HL-60 (cell line): ENCODE measurements at regions not wholly inside any gene's neighbourhood (a gene's known extent, or its start where the extent isn't known, plus 50 kb on each side); places are given as distances from the start of the nearest gene placed in this dataset.

Source experiments
- DNase-seq, 2 experiments: peaks; one replicate each; pipeline ENCODE4 v3.0.0-alpha.2; 2010 to 2020; ENCODE audit warnings: low read depth in 1 of 2, low spot score in 1 of 2
- H3K27ac ChIP-seq: fragments of 250-450 bp; sonication (Bioruptor Pico); replicated peaks from 2 replicates; pipeline ENCODE4 v1.5.1; 2020; ENCODE audit warnings: mild to moderate bottlenecking, moderate library complexity
- H3K27me3 ChIP-seq: fragments of 250-450 bp; sonication (Bioruptor Pico); 2 replicates; pipeline ENCODE4 v1.5.1; 2021; ENCODE audit warnings: mild to moderate bottlenecking, moderate library complexity; ENCODE audit not compliant: insufficient read depth, poor library complexity, severe bottlenecking
- H3K4me3 ChIP-seq: replicated peaks from 2 replicates; pipeline ENCODE4 v1.5.1; 2011; ENCODE audit warnings: mild to moderate bottlenecking, control low read depth, low read length; ENCODE audit not compliant: insufficient read depth
- GABPA ChIP-seq: IDR thresholded peaks from 2 replicates; pipeline ENCODE4 v1.6.1; 2012; ENCODE audit warnings: low read depth
- POLR2AphosphoS5 ChIP-seq: IDR thresholded peaks from 2 replicates; pipeline ENCODE4 v1.6.1; 2012; ENCODE audit warnings: low read depth
- SPI1 ChIP-seq: IDR thresholded peaks from 2 replicates; pipeline ENCODE4 v1.6.1; 2012; ENCODE audit warnings: low read depth, mild to moderate bottlenecking, borderline replicate concordance
- TF ChIP-seq, protein P1 (sequence below): IDR thresholded peaks from 2 replicates; pipeline ENCODE4 v1.6.1; 2012; ENCODE audit warnings: low read depth; ENCODE audit not compliant: insufficient replicate concordance
- TF ChIP-seq, protein P2 (sequence below): IDR thresholded peaks from one replicate; pipeline ENCODE4 v1.5.1; 2011; ENCODE audit warnings: low read length, control low read depth, inconsistent platforms; ENCODE audit not compliant: insufficient read depth

DNA sequence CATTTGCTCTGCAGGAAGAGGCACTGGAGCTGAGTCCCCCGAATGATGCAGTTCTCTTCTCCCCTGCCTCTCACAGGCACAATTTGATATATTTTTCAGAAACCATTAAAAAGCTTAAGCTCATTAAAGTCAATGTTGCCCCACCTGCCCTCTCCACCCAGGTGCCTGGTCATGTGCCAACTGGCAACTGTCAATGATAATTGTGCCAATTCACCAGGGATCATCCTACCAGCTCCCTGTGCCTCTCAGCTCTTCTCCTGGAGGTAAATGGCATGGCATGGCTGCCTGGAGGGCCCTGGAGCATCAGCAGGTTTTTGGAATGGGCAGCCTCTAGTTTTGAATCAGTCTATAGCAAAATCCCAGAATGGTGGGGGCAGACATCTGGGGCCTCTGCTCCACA is 279.6 kb upstream of the ID2 start:
- TF ChIP-seq, protein P1, sequence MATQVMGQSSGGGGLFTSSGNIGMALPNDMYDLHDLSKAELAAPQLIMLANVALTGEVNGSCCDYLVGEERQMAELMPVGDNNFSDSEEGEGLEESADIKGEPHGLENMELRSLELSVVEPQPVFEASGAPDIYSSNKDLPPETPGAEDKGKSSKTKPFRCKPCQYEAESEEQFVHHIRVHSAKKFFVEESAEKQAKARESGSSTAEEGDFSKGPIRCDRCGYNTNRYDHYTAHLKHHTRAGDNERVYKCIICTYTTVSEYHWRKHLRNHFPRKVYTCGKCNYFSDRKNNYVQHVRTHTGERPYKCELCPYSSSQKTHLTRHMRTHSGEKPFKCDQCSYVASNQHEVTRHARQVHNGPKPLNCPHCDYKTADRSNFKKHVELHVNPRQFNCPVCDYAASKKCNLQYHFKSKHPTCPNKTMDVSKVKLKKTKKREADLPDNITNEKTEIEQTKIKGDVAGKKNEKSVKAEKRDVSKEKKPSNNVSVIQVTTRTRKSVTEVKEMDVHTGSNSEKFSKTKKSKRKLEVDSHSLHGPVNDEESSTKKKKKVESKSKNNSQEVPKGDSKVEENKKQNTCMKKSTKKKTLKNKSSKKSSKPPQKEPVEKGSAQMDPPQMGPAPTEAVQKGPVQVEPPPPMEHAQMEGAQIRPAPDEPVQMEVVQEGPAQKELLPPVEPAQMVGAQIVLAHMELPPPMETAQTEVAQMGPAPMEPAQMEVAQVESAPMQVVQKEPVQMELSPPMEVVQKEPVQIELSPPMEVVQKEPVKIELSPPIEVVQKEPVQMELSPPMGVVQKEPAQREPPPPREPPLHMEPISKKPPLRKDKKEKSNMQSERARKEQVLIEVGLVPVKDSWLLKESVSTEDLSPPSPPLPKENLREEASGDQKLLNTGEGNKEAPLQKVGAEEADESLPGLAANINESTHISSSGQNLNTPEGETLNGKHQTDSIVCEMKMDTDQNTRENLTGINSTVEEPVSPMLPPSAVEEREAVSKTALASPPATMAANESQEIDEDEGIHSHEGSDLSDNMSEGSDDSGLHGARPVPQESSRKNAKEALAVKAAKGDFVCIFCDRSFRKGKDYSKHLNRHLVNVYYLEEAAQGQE = no peak
- TF ChIP-seq, protein P2, sequence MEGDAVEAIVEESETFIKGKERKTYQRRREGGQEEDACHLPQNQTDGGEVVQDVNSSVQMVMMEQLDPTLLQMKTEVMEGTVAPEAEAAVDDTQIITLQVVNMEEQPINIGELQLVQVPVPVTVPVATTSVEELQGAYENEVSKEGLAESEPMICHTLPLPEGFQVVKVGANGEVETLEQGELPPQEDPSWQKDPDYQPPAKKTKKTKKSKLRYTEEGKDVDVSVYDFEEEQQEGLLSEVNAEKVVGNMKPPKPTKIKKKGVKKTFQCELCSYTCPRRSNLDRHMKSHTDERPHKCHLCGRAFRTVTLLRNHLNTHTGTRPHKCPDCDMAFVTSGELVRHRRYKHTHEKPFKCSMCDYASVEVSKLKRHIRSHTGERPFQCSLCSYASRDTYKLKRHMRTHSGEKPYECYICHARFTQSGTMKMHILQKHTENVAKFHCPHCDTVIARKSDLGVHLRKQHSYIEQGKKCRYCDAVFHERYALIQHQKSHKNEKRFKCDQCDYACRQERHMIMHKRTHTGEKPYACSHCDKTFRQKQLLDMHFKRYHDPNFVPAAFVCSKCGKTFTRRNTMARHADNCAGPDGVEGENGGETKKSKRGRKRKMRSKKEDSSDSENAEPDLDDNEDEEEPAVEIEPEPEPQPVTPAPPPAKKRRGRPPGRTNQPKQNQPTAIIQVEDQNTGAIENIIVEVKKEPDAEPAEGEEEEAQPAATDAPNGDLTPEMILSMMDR = no peak
- no peak for TF ChIP-seq SPI1
- TF ChIP-seq GABPA = no peak
- TF ChIP-seq POLR2AphosphoS5 = no peak
- Histone ChIP-seq H3K27me3 (no peaks in the 10 kb centered on the region), H3K4me3 (no peak overlapping the region), H3K27ac (no peak overlapping the region)
- DNase-seq = no peak

DNA sequence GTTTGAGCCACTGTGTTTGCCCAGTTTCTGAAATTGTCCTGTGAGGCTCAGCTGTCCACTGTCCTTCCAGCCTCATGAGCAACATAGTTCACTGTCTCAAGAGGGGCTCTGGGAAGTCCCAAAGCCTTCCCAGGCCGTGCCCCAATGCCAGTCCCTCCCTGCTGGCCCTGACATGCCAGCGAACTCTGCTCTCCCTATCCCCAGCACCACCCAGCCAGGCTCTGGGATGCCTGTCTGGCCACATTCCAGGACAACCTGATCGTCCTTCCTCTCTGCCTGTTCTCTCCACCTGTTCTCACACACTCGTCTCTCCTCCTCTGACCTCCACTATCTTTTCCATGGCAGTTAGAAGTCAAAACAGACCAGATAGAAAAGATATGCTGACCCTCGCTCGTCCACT is 278.0 kb upstream of the ID2 start:
- Histone ChIP-seq H3K4me3 (no peak overlapping the region), H3K27ac (no peak overlapping the region), H3K27me3 (no peaks in the 10 kb centered on the region)
- no peak for TF ChIP-seq SPI1
- TF ChIP-seq, protein P1 = no peak
- no peak for TF ChIP-seq POLR2AphosphoS5
- no peak for TF ChIP-seq GABPA
- TF ChIP-seq, protein P2 = no peak
- DNase-seq = no peak

DNA sequence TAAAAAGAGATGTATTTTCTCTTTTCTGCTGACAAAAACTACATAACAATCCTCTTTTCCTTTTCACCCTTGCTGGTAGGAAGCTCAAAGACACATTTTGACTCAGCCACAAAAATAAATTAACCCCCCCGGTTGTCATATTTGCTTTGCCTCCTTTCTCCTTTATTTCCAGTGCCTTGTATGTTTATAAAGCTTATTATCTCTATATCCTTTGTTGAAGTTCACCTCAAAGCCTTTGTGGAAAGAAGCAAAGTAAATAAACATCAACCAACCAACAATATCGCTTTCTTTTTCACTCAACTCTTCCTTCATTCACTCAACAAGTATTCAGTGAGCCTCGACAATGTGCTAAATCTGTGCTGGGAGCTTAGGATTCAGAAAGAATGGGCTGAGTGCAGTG is 276.5 kb upstream of the ID2 start:
- TF ChIP-seq, protein P2 = no peak
- no peak for TF ChIP-seq SPI1
- no peak for TF ChIP-seq GABPA
- TF ChIP-seq, protein P1 = no peak
- no peak for TF ChIP-seq POLR2AphosphoS5
- DNase-seq = no peak
- Histone ChIP-seq H3K27me3 (no peaks in the 10 kb centered on the region), H3K4me3 (no peak overlapping the region), H3K27ac (no peak overlapping the region)
